ENCODE measurements at regions not wholly inside any gene's neighbourhood (a gene's known extent, or its start where the extent isn't known, plus 50 kb on each side); places are given as distances from the start of the nearest gene placed in this dataset.

GRCh38 chr14:34175574-34175973, 224.7 kb upstream of the EGLN3 start:
- TF ChIP-seq CTCF (IDR thresholded peaks at IDR 0.05) = no peak
- TF ChIP-seq POLR2A (IDR thresholded peaks at IDR 0.05) = no peak

All from right lobe of liver (tissue), 4 donors.